ENCODE measurements at regions not wholly inside any gene's neighbourhood (a gene's known extent, or its start where the extent isn't known, plus 50 kb on each side); places are given as distances from the start of the nearest gene placed in this dataset.

DNA sequence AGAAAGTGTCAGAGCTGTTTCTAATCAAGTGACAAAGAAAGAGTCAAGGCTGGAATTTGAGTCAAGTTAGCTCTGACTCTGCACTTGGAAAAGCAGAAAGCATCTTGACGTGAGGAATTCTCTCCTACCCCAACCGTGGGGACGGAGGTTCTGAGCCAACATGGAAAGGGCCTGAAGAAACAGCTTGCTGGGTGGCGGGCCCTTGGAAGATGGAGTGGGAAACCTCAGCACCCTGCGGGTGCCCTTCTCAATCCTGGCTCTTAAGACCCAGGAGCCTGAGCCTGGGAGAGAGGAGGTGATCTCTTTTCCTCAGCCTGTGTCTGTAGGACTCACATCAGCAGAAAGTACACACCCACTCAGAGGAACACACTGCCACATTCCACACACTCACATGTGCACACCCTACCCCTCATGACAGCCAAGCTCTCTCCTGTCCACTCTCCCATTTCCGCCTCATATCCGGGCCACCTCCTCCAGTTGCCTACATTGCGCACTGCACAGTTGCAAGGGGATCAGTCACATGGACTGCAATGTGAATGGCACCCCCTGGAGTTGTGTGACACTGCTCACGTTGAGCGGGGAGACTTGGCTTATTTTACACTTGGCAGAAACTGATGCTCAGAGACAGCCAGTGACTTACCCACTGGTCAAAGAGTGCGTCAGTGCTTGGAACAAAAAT is 101.5 kb upstream of the SLC6A6 start:
- no peaks in the 10 kb centered on the region for H3K9me3 Mint-ChIP-seq
- H3K4me1 Mint-ChIP-seq (ENCODE audit: unreplicated experiment), result peaks cover 22% of the 10 kb centered on the region
- H3K36me3 Mint-ChIP-seq, result no peaks in the 10 kb centered on the region
- TF ChIP-seq CTCF (conservative IDR thresholded peaks at IDR 0.05), result no peak
- no peak for DNase-seq (ENCODE audit: extremely low spot score, unreplicated experiment)
- H3K27ac Mint-ChIP-seq, result no peak overlapping the region
- no peak overlapping the region for H3K4me3 Mint-ChIP-seq
- peaks cover 8% of the 10 kb centered on the region for H3K27me3 Mint-ChIP-seq

- no peak for TF ChIP-seq CTCF (conservative IDR thresholded peaks at IDR 0.05)
- Mint-ChIP-seq H3K27me3 (peaks cover 8% of the 10 kb centered on the region), H3K27ac (no peak overlapping the region), H3K4me1 (ENCODE audit: unreplicated experiment) (peaks cover 17% of the 10 kb centered on the region), H3K4me3 (no peak overlapping the region), H3K36me3 (no peaks in the 10 kb centered on the region), H3K9me3 (no peaks in the 10 kb centered on the region)
- no peak for DNase-seq (ENCODE audit: extremely low spot score, unreplicated experiment)
These were observed 100.8 kb upstream of the SLC6A6 start for GRCh38 chr3:14301558-14301957.

- Mint-ChIP-seq H3K4me3 (no peak overlapping the region), H3K4me1 (ENCODE audit: unreplicated experiment) (peaks cover 16% of the 10 kb centered on the region), H3K36me3 (no peaks in the 10 kb centered on the region), H3K27me3 (peaks cover 13% of the 10 kb centered on the region), H3K9me3 (no peaks in the 10 kb centered on the region), H3K27ac (no peak overlapping the region)
- DNase-seq (ENCODE audit: extremely low spot score, unreplicated experiment), result no peak
- TF ChIP-seq CTCF (conservative IDR thresholded peaks at IDR 0.05), result no peak
These were observed 98.9 kb upstream of the SLC6A6 start for GRCh38 chr3:14303336-14304100.

- no peak overlapping the region for H3K4me3 Mint-ChIP-seq
- H3K27me3 Mint-ChIP-seq, result peaks cover 13% of the 10 kb centered on the region
- no peak overlapping the region for H3K27ac Mint-ChIP-seq
- TF ChIP-seq CTCF (conservative IDR thresholded peaks at IDR 0.05), result no peak
- peaks cover 16% of the 10 kb centered on the region for H3K4me1 Mint-ChIP-seq (ENCODE audit: unreplicated experiment)
- no peak for DNase-seq (ENCODE audit: extremely low spot score, unreplicated experiment)
- no peaks in the 10 kb centered on the region for H3K36me3 Mint-ChIP-seq
- H3K9me3 Mint-ChIP-seq, result no peaks in the 10 kb centered on the region
These were observed 98.0 kb upstream of the SLC6A6 start for GRCh38 chr3:14304101-14305045.

DNA sequence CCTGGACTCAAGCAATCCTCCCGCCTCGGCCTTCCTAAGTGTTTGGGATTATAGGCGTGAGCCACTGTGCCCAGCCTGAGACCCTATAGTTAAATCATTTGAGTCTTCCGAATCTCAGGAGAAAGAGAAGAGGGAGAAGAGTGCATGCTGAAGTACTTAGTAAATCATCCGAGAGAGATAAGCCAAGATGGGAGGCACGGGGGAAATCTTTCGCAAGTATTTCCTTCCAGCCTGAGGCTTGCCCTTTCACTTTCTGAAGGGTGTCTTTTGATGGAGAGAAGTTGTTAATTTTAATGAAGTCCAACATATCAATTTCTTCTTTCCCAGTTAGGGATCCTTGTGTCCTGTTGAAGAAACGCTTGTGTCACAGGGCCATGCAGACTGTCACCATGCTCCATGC is 97.1 kb upstream of the SLC6A6 start:
- no peak overlapping the region for H3K27ac Mint-ChIP-seq
- no peak for TF ChIP-seq CTCF (conservative IDR thresholded peaks at IDR 0.05)
- no peaks in the 10 kb centered on the region for H3K9me3 Mint-ChIP-seq
- H3K4me3 Mint-ChIP-seq, result no peak overlapping the region
- H3K27me3 Mint-ChIP-seq, result peaks cover 16% of the 10 kb centered on the region
- peaks cover 16% of the 10 kb centered on the region for H3K4me1 Mint-ChIP-seq (ENCODE audit: unreplicated experiment)
- no peaks in the 10 kb centered on the region for H3K36me3 Mint-ChIP-seq
- no peak for DNase-seq (ENCODE audit: extremely low spot score, unreplicated experiment)

Measured in type B pancreatic cell (in vitro differentiated cells).